Tibial nerve (tissue), 4 donors: ENCODE measurements at regions not wholly inside any gene's neighbourhood (a gene's known extent, or its start where the extent isn't known, plus 50 kb on each side); places are given as distances from the start of the nearest gene placed in this dataset.

ENCODE experiments used
- EP300 ChIP-seq, 2 donors: sonication (generic); formaldehyde crosslinking; IDR thresholded peaks; one replicate each; pipeline ENCODE4 v1.6.1; 2017; ENCODE audit warnings: antibody characterized with exemption in 2 of 2, mild to moderate bottlenecking in 1 of 2
- TF ChIP-seq, protein P1 (sequence below), 5 experiments: fragments of 200-600 bp in 3 of 5; fragments of 450-650 bp in 2 of 5; sonication (generic) in 3 of 5; IDR thresholded peaks; one replicate each; pipeline ENCODE4 v1.5.1; 2016 to 2019; ENCODE audit warnings: antibody characterized with exemption in 5 of 5, mild to moderate bottlenecking in 3 of 5, moderate library complexity in 2 of 5

DNA sequence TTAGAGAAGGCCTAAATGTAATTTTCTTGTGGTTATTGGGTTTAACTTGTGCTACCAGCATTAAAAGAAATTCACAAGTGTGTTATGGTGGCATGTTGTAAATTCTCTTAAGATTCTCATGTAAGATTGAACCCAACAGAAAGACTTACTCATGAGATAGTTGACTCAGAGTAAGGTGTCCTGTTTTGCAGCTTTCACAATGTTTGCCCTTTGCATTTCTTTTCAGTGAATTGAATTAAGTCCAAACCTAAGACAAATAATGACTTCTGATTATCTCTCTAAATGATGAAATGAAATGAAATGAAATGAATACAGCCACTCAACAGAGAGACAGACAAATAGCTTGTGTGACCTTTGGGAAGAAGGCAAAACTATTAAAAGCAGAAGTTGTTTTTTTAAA is 1696.9 kb upstream of the WWC1 start:
- TF ChIP-seq, protein P1, sequence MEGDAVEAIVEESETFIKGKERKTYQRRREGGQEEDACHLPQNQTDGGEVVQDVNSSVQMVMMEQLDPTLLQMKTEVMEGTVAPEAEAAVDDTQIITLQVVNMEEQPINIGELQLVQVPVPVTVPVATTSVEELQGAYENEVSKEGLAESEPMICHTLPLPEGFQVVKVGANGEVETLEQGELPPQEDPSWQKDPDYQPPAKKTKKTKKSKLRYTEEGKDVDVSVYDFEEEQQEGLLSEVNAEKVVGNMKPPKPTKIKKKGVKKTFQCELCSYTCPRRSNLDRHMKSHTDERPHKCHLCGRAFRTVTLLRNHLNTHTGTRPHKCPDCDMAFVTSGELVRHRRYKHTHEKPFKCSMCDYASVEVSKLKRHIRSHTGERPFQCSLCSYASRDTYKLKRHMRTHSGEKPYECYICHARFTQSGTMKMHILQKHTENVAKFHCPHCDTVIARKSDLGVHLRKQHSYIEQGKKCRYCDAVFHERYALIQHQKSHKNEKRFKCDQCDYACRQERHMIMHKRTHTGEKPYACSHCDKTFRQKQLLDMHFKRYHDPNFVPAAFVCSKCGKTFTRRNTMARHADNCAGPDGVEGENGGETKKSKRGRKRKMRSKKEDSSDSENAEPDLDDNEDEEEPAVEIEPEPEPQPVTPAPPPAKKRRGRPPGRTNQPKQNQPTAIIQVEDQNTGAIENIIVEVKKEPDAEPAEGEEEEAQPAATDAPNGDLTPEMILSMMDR (IDR thresholded peaks at IDR 0.05), result no peak
- no peak for TF ChIP-seq EP300 (IDR thresholded peaks at IDR 0.05)
